Right ventricle myocardium inferior (tissue), 1 donor: ENCODE measurements at regions not wholly inside any gene's neighbourhood (a gene's known extent, or its start where the extent isn't known, plus 50 kb on each side); places are given as distances from the start of the nearest gene placed in this dataset.
"Not testable (repeated sequence)": the region's sequence is repeated elsewhere in the genome, so short reads cannot be mapped to it uniquely, and the experiment has no call there.

ENCODE experiments used
- ATAC-seq: fragments of 200-7000 bp; cut with Tn5 transposase; one replicate; pipeline ENCODE4 v1.9.1; 2020; ENCODE audit warnings: mild to moderate bottlenecking, moderate library complexity
- DNase-seq: peaks from one replicate; pipeline ENCODE4 v3.0.0; 2021; ENCODE audit errors: missing footprints
- intact Hi-C: fragments of 100-400 bp; cut with DNase I; formaldehyde crosslinking; loops from one replicate; pipeline ENCODE4 v1.11.0; 2022
- donor health status: DM: no; HTN: yes; CAD: no; lungs with severe emphysema.

DNA sequence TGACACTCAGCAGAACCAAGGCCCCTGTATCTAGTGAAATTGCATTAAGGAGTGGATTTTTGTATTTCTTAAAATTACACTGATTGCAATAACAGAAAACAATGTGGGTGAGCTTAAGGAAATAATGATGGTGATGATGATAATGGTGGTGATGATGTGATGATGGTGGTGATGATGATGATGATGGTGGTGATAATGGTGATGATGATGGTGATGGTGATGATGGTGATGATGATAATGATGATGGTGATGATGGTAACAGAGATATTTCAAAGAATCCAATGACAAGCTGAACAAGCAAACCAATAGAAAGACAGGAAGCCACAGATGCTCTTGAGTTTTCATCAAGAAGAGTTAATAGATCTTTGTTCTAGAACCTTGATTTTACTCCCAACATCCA, 630.7 kb upstream of the AUTS2 start:
- no peak for ATAC-seq
- intact Hi-C loops, result no loop called here
- no peak for DNase-seq

DNA sequence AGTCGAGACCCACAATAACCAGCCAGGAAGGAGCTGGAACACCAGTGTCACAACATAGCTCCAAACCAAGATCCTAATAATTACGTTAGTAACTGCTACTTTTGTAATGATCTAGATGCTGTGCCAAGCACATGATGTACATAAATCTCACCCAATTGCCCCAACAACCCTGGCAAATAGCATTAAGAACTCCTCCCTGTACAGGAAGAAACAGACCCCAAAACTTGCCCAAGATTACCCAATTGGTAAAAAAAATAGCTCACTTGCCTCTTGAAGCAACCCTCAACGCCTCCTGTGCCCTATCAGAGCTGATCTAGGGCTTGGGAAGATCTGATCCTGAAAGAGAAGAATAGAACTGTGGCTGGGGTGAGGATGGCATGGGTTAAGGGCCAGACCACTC, 628.7 kb upstream of the AUTS2 start:
- intact Hi-C loops, result no loop called here
- no peak for DNase-seq
- no peak for ATAC-seq

DNA sequence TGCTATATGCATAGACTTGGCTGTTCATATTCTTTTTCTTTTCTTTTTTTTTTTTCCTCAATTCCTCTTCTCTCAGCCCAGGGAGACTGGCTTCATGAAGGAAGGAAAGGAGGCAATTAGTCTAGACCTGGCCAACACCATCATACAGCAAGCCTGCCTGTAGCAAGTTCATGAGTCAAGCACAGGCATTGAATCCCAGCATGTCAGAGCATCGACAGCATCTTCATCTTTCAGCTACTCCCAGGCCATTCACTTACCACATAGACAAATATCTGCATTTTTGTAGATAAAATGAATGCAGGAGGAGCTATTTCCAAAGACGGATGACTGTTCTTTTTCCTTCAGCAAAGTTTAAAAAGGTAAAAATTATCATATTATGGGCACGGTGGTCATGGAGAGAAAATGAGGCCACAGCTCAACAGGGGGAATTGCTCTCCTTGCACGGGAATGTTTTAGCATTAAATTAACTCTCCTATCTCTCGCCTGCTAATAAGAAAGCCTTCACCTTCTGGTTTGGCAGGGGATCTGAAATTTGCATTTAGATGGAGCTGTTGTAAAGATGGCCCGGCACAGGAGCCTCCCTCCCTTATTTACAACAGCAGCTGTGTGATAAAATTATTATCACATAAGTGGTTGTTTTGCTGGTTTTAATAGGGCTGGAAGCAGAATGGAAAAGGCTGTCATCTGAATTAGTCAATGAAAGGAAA, 626.5 kb upstream of the AUTS2 start:
- no peak for DNase-seq
- ATAC-seq, result no peak
- intact Hi-C loops, result no loop called here

DNA sequence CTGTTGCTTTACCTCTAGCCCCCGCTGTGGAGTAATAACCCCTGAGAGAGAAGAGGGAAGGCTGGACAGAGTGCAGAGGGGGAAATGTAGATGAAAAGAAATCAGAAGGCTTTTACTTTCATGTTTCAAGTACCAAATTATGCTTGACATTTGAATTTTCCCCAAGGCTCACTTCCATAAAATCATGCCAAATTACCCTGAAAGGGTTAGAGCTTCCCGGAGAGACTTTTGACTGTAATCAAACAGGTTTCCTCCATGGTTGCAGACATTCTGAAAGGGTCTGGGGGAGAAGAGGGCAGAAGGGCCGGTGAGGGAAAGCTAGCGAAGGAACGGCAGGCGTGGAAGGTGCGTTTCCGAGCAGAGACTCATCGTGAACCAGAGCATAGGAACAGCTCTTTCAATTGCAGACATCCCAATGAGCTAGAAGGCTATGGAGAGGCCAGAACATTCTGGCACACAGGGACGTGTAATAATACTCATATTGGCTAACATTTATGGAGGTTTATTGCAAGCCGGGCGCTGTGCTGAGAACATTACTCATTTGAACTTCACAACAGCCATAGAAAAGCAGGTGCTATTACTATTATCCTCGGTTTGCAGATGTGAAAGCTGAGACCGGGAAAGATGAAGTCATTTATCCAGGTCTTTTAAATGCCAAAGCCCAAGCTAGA, 620.8 kb upstream of the AUTS2 start:
- intact Hi-C loops, result no loop called here
- DNase-seq (no peak), ATAC-seq (peak; percentile 51)

DNA sequence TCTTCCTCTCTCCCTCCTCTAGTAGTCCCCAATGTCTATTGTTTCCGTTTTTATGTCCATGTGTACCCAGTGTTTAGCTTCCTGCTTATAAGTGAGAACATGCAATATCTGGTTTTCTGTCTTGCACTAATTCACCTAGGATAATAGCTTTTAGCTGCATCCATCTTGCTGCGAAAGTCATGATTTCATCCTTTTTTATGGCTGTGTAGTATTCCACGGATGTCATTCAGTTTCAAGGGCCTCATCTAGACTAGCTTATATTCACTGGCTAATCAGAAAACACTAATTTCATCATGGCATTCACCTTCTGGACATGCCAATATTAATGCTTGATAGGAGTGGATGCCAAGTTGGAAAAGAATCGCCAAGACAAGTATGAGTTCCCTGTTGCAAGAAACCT, 619.6 kb upstream of the AUTS2 start:
- no peak for ATAC-seq
- intact Hi-C loops, result no loop called here

GRCh38 chr7:68980011-68980410, 618.3 kb upstream of the AUTS2 start:
- ATAC-seq (peak; percentile 45), DNase-seq (no peak)
- intact Hi-C loops, result no loop called here

More for the DNA sequence above, 619.6 kb upstream of the AUTS2 start:
- no peak for DNase-seq

- DNase-seq, intact Hi-C loops: not testable (repeated sequence)
- peak; percentile 90 for ATAC-seq
Observed at GRCh38 chr7:68980432-68980831, 617.8 kb upstream of the AUTS2 start.

DNA sequence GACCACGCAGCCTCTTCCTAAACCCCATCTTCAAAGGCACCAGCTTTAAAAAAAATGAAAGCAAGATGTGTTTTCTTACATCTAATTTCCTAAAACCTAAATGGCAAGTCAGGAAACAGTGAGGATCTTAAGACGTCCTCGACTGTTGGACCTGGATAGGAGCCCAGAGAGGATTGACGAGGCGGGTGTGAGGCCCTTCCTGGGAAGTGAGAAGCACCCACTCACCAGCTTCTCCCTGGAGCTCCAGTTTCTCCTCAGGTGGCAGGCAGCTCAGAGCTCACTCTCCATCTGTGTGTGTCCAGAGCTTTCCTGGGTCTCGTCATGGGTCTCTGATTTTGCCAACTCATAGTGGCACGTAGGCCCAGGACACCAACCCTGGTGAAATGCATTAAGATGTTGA, 614.0 kb upstream of the AUTS2 start:
- intact Hi-C loops, result no loop called here
- no peak for DNase-seq
- no peak for ATAC-seq

GRCh38 chr7:68994841-68995240, 603.4 kb upstream of the AUTS2 start:
- ATAC-seq, result no peak
- intact Hi-C loops, result no loop called here
- no peak for DNase-seq

- no peak for ATAC-seq
- no peak for DNase-seq
- intact Hi-C loops, result no loop called here
Observed at GRCh38 chr7:68998136-68998535, 600.1 kb upstream of the AUTS2 start.

DNA sequence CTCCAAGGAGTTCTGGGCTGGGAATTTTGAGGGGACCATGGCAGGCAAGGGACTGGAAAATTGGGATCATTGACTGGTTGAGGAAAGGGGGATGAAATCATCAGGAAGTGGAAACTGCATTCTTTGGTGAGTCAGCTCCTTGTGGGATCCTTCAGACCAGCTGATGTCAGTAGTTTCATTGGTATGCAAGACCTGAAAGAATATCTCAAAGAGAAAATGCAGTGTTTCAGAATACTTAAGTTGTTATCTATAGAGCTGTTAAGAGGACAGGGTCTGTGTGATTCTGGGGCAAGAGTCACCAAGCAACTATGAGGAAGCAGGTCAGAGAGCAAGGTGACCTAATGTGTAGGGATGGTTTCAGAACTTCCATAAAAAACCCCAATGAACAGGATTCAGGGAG, 595.9 kb upstream of the AUTS2 start:
- ATAC-seq (no peak), DNase-seq (no peak)
- intact Hi-C loops, result no loop called here

- ATAC-seq (no peak), DNase-seq (no peak)
- intact Hi-C loops, result no loop called here
Observed at GRCh38 chr7:69012149-69012548, 586.1 kb upstream of the AUTS2 start.

DNA sequence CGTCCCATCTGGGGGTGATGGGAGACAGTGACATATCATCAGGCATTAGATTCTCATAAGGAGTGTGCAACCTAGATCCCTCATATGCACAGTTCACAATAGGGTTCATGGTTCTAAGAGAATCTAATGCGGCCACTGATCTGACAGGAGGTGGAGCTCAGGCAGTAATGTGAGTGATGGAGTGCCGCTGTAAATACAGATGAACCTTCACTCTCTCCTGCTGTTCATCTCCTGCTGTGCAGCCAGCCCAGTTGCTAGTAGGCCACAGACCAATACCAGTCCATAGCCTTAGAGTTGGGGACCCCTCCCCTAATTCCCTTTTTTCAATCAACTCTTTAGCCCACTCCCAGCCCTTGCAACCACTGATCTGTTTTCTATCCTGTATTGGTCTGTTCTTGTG, 581.1 kb upstream of the AUTS2 start:
- intact Hi-C loops, result no loop called here
- DNase-seq (no peak), ATAC-seq (no peak)

DNA sequence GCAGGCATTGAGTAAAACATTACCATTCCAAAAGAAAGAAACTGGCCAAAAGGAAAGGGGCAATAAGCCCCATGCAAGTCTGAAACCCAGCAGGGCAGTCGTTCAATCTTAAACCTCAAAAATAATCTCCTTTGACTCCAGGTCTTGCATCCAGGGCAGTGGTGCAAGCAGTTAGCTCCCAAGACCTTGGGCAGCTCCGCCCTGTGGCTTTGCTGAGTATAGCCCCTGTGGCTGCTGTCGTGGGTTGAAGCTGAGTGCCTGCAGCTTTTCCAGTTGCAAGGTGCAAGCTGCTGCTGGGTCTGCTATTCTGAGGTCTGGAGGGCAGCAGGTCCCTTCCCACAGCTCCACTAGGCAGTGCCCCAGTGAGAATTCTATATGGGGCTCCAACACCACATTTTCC, 580.1 kb upstream of the AUTS2 start:
- intact Hi-C loops, result no loop called here
- ATAC-seq (no peak), DNase-seq (no peak)

DNA sequence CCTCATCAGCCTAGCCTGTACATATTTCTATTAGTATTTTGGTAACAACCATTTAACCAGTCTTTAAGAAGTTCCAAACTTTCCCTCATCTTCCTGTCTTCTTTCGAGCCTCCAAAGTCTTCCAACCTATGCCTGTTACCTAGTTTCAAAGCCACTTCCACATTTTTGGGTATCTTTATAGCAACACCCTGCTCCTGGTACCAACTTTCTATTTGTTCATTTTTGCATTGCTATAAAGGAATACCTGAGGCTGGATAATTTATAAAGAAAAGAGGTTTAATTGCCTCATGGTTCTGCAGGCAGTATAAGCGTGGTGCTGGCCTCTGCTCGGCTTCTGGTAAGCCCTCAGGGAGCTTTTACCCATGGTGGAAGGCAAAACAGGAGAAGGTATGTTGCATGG, 578.8 kb upstream of the AUTS2 start:
- intact Hi-C loops, result no loop called here
- no peak for DNase-seq
- ATAC-seq, result no peak

- DNase-seq (no peak), ATAC-seq (no peak)
- intact Hi-C loops, result no loop called here
Observed at GRCh38 chr7:69020536-69020935, 577.7 kb upstream of the AUTS2 start.

- DNase-seq (no peak), ATAC-seq (no peak)
- intact Hi-C loops, result no loop called here
Observed at GRCh38 chr7:69025249-69025648, 573.0 kb upstream of the AUTS2 start.

DNA sequence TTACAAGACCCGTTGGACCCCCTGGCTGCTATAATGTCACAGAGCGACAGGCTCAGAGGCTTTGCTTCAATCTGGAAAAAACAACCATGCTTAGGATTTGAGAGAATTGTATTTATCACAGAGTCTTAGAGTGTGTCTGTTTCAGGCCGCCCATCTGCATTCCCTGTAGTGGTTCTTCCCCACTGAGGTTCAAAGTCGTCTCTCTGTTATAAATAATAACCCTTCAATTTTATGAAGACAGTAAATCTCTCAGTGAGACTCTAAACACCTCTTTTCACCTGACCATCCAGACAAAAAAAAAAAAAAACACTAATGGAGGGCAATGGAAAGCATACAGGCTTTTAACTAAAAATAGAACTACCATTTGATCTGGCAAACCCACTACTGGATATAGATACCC, 565.4 kb upstream of the AUTS2 start:
- intact Hi-C loops, result no loop called here
- no peak for ATAC-seq
- no peak for DNase-seq

DNA sequence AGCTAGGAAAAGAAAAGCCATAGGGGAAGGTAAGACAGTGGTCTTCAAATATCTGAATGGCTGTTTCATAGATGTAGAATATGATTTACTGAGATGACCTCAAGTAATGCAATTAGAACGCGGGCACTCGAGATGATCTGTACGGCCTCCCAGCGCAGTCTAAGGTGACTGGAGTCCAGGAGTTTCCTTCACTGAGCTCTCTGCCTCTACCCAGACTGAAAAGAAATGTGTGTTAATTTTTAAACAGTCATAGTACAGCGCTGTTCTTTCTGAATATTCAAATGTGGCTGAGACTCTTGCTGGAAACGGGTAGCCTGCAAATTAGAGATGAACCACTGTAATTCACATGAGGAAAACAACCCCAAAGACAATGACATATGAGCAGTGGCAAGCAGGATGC, 562.4 kb upstream of the AUTS2 start:
- ATAC-seq (no peak), DNase-seq (no peak)
- intact Hi-C loops, result no loop called here

- ATAC-seq, result no peak
Observed at GRCh38 chr7:69036301-69036700, 562.0 kb upstream of the AUTS2 start.

DNA sequence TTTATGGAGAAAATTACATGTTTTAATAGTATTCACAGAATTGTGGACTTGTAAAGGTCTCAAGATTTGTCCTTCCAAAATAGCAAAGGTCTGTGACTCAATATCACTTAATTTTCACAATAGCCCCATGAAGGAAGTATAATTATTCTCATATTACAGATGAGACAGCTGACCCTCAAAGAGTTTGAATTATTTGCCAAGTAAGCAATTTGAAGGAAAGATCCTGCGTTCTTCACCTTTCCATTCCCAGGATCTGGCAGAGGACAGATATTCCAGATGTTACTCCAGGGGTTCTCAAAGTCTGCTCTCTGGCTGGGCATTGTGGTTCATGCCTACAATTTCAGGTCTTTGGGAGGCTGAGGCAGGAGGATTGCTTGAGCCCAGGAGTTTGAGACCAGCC, 559.4 kb upstream of the AUTS2 start:
- intact Hi-C loops, result no loop called here
- ATAC-seq, result no peak
- DNase-seq, result no peak

More at GRCh38 chr7:69036301-69036700, 562.0 kb upstream of the AUTS2 start:
- DNase-seq, result no peak
- intact Hi-C loops, result no loop called here
